T-helper 2 cell treated with Interferon-gamma antibody and Interleukin-4, amounts not matched to agents 100 ng/mL and 5 ng/mL, for 36 hours (primary cell): ENCODE measurements at regions not wholly inside any gene's neighbourhood (a gene's known extent, or its start where the extent isn't known, plus 50 kb on each side); places are given as distances from the start of the nearest gene placed in this dataset.
"Not testable (repeated sequence)": the region's sequence is repeated elsewhere in the genome, so short reads cannot be mapped to it uniquely, and the experiment has no call there.

Experiments used
- intact Hi-C: fragments of 100-400 bp; cut with micrococcal nuclease; formaldehyde crosslinking; loops from one replicate; pipeline ENCODE4 v1.15.1; 2023

- intact Hi-C loops: no loop called here
Measured at GRCh38 chr6:163895162-163895561, 480.6 kb downstream of the QKI start.

GRCh38 chr6:163893609-163894189, 479.2 kb downstream of the QKI start:
- intact Hi-C loops: no loop called here

- intact Hi-C loops: no loop called here
Measured at GRCh38 chr6:163892824-163893561, 478.5 kb downstream of the QKI start.

GRCh38 chr6:163889904-163890514, 475.5 kb downstream of the QKI start:
- intact Hi-C loops: no loop called here

GRCh38 chr6:163888030-163888819, 473.7 kb downstream of the QKI start:
- intact Hi-C loops: no loop called here

GRCh38 chr6:163886428-163886827, 471.9 kb downstream of the QKI start:
- intact Hi-C loops: no loop called here

- intact Hi-C loops: no loop called here
Measured at GRCh38 chr6:163883984-163884383, 469.5 kb downstream of the QKI start.

- intact Hi-C loops: no loop called here
Measured at GRCh38 chr6:163878698-163879097, 464.2 kb downstream of the QKI start.

- intact Hi-C loops: no loop called here
Measured at GRCh38 chr6:163877877-163878639, 463.5 kb downstream of the QKI start.

GRCh38 chr6:163876391-163876790, 461.9 kb downstream of the QKI start:
- intact Hi-C loops: no loop called here

- intact Hi-C loops: no loop called here
Measured at GRCh38 chr6:163874784-163875183, 460.3 kb downstream of the QKI start.

GRCh38 chr6:163872335-163872734, 457.8 kb downstream of the QKI start:
- intact Hi-C loops: no loop called here

GRCh38 chr6:163871616-163872015, 457.1 kb downstream of the QKI start:
- intact Hi-C loops: no loop called here

- intact Hi-C loops: no loop called here
Measured at GRCh38 chr6:163867518-163868292, 453.2 kb downstream of the QKI start.

GRCh38 chr6:163866192-163866591, 451.7 kb downstream of the QKI start:
- intact Hi-C loops: no loop called here

GRCh38 chr6:163863565-163863964, 449.0 kb downstream of the QKI start:
- intact Hi-C loops: no loop called here

- intact Hi-C loops: no loop called here
Measured at GRCh38 chr6:163862701-163863100, 448.2 kb downstream of the QKI start.

GRCh38 chr6:163861627-163862026, 447.1 kb downstream of the QKI start:
- intact Hi-C loops: no loop called here

- intact Hi-C loops: no loop called here
Measured at GRCh38 chr6:163860287-163861081, 446.0 kb downstream of the QKI start.

GRCh38 chr6:163858870-163859269, 444.4 kb downstream of the QKI start:
- intact Hi-C loops: not testable (repeated sequence)
